ENCODE measurements at regions not wholly inside any gene's neighbourhood (a gene's known extent, or its start where the extent isn't known, plus 50 kb on each side); places are given as distances from the start of the nearest gene placed in this dataset.

GRCh38 chr10:33899578-33900531 lies 565.4 kb upstream of the NRP1 start:
- peak; percentile 57 for DNase-seq (ENCODE audit: low read depth)
- no peak overlapping the region for H3K4me3 ChIP-seq (ENCODE audit: low read depth, low read length)
- TF ChIP-seq, protein P1, sequence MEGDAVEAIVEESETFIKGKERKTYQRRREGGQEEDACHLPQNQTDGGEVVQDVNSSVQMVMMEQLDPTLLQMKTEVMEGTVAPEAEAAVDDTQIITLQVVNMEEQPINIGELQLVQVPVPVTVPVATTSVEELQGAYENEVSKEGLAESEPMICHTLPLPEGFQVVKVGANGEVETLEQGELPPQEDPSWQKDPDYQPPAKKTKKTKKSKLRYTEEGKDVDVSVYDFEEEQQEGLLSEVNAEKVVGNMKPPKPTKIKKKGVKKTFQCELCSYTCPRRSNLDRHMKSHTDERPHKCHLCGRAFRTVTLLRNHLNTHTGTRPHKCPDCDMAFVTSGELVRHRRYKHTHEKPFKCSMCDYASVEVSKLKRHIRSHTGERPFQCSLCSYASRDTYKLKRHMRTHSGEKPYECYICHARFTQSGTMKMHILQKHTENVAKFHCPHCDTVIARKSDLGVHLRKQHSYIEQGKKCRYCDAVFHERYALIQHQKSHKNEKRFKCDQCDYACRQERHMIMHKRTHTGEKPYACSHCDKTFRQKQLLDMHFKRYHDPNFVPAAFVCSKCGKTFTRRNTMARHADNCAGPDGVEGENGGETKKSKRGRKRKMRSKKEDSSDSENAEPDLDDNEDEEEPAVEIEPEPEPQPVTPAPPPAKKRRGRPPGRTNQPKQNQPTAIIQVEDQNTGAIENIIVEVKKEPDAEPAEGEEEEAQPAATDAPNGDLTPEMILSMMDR (IDR thresholded peaks at IDR 0.05; ENCODE audit: insufficient read depth, low read length): no peak

DNA sequence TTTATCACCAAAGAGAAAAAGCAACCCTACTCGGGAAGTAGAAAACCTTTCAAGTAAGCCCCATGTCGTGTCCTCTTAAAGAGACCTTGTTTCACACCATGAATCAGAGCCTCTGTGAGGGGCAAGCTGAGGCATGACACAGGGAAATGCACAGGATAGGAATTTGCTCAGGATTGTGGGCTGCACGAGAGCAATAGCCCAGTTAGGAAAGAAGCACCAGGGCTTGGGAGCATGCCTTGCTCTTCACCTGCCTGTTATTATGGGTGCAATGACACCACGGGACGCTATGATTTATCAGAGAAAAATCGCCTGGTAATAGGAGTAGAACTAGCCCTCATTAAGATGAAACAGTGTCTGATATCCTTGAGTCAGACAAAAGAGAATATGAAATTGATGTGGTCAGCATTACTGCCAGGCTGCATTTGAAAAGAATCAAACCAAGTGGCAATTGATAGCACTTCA lies 562.9 kb upstream of the NRP1 start:
- TF ChIP-seq, protein P1 (IDR thresholded peaks at IDR 0.05; ENCODE audit: insufficient read depth, low read length): no peak
- H3K4me3 ChIP-seq (ENCODE audit: low read depth, low read length): no peak overlapping the region
- peak; percentile 85 for DNase-seq (ENCODE audit: low read depth)

DNA sequence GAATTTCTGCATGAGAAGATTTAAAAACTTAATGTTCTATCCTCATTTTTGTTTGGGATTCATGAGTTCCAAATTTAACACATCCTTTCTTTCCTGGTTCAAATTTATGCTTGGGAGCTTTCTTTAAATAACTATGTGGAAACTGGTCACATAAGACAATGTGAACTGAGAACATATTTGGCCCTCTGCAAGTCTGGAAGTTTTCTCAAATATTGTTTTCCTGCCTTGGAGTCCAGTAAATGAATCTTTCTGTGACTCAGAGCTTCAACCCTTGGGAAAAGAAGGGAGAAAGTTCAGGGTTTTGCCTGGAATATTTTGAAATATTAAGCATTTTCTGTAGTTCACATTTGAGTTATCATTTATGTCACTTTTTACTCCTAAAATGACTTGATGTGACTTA lies 559.0 kb upstream of the NRP1 start:
- DNase-seq (ENCODE audit: low read depth): peak; percentile 77

GRCh38 chr10:33889371-33889770 lies 554.9 kb upstream of the NRP1 start:
- DNase-seq (ENCODE audit: low read depth): no peak
- no peak overlapping the region for H3K4me3 ChIP-seq (ENCODE audit: low read depth, low read length)
- TF ChIP-seq, protein P1 (IDR thresholded peaks at IDR 0.05; ENCODE audit: insufficient read depth, low read length): no peak

More for the DNA sequence above, 559.0 kb upstream of the NRP1 start:
- TF ChIP-seq, protein P1 (IDR thresholded peaks at IDR 0.05; ENCODE audit: insufficient read depth, low read length): no peak
- no peak overlapping the region for H3K4me3 ChIP-seq (ENCODE audit: low read depth, low read length)

DNA sequence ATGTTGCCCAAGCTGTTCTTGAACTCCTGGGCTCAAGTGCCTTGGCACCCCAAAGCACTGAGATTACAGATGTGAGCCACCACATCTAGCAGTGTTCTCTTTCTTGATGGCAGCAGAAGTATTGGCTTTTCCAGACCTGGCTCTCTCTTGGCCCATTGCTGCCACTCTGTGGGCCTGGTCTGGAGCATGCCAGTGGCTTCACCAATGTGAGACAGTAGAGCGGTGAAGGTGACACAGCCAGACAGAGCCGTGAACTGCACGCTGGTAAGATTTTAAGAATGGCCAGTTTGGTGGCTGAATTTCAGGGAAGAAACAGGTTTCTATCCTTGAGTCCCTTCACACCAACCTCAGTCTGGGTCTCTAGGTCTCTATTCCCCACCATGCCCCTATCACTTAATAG lies 552.7 kb upstream of the NRP1 start:
- no peak for DNase-seq (ENCODE audit: low read depth)
- TF ChIP-seq, protein P1 (IDR thresholded peaks at IDR 0.05; ENCODE audit: insufficient read depth, low read length): no peak
- H3K4me3 ChIP-seq (ENCODE audit: low read depth, low read length): no peak overlapping the region

DNA sequence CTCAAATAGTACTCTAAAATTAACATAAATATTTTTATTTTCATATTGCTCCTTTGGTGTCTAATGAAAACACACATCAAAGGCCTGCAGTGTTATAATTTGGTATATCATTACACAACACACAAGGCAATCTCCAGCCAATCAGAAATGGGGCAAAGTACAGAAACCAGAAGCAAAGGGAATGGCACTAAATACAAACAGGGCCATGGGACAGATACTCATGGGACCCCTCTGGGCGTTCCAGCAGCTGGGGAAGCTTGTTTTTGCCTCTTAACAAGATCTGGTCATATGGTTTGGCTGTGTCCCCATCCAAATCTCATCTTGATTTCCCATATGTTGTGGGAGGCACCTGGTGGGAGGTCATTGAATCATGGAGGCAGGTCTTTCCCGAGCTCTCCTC lies 551.8 kb upstream of the NRP1 start:
- DNase-seq (ENCODE audit: low read depth): no peak
- no peak overlapping the region for H3K4me3 ChIP-seq (ENCODE audit: low read depth, low read length)
- TF ChIP-seq, protein P1 (IDR thresholded peaks at IDR 0.05; ENCODE audit: insufficient read depth, low read length): no peak
